SK-N-MC (cell line): ENCODE measurements at regions not wholly inside any gene's neighbourhood (a gene's known extent, or its start where the extent isn't known, plus 50 kb on each side); places are given as distances from the start of the nearest gene placed in this dataset.

Source experiments
- DNase-seq: peaks from one replicate; pipeline ENCODE4 v3.0.0-alpha.2; 2011; ENCODE audit warnings: low read depth, low spot score
- H3K27ac ChIP-seq: fragments of 200-600 bp; sonication (generic); 2 replicates; pipeline ENCODE4 v1.5.1; 2016; ENCODE audit warnings: mixed run types
- H3K36me3 ChIP-seq: fragments of 200-600 bp; sonication (generic); 2 replicates; pipeline ENCODE4 v1.6.1; 2017; ENCODE audit warnings: antibody characterized with exemption, low read length, mixed read lengths; ENCODE audit not compliant: insufficient read depth
- H3K4me3 ChIP-seq: fragments of 200-600 bp; sonication (generic); 2 replicates; pipeline ENCODE4 v1.5.1; 2016
- H3K9ac ChIP-seq: fragments of 200-600 bp; sonication (generic); 2 replicates; pipeline ENCODE4 v1.8.0; 2017; ENCODE audit warnings: mixed run types, mixed read lengths; ENCODE audit not compliant: insufficient read length
- H3K9me3 ChIP-seq: fragments of 200-600 bp; sonication (generic); 2 replicates; pipeline ENCODE4 v1.6.1; 2017; ENCODE audit warnings: low read depth, mild to moderate bottlenecking, antibody characterized with exemption, low read length, moderate library complexity, mixed read lengths
- EZH2 ChIP-seq: fragments of 200-600 bp; sonication (generic); IDR thresholded peaks from one replicate; pipeline ENCODE4 v1.6.1; 2017; ENCODE audit warnings: antibody characterized with exemption
- FOXP2 ChIP-seq: optimal IDR thresholded peaks from 2 replicates; pipeline ENCODE3; 2011; ENCODE audit warnings: mild to moderate bottlenecking, moderate library complexity; ENCODE audit not compliant: insufficient read depth; ENCODE audit errors: extremely low read length, control extremely low read depth
- POLR2AphosphoS5 ChIP-seq: IDR thresholded peaks from 2 replicates; pipeline ENCODE4 v1.6.1; 2012; ENCODE audit warnings: mild to moderate bottlenecking, low read depth, low read length, borderline replicate concordance

GRCh38 chr1:200468264-200469001 is 58.6 kb upstream of the ZNF281 start:
- TF ChIP-seq POLR2AphosphoS5: no peak
- no peak for TF ChIP-seq EZH2
- TF ChIP-seq FOXP2: no peak
- H3K9me3 ChIP-seq: no peaks in the 10 kb centered on the region
- DNase-seq: no peak
- H3K27ac ChIP-seq: no peak overlapping the region
- no peaks in the 10 kb centered on the region for H3K36me3 ChIP-seq
- H3K4me3 ChIP-seq: no peak overlapping the region
- no peak overlapping the region for H3K9ac ChIP-seq

- DNase-seq: no peak
- H3K9me3 ChIP-seq: no peaks in the 10 kb centered on the region
- no peak overlapping the region for H3K4me3 ChIP-seq
- H3K36me3 ChIP-seq: no peaks in the 10 kb centered on the region
- H3K27ac ChIP-seq: no peak overlapping the region
- TF ChIP-seq EZH2: no peak
- TF ChIP-seq POLR2AphosphoS5: no peak
- no peak for TF ChIP-seq FOXP2
- H3K9ac ChIP-seq: no peak overlapping the region
These were observed 55.1 kb upstream of the ZNF281 start for GRCh38 chr1:200464784-200465400.
